Left ventricle myocardium superior (tissue), 1 donor: ENCODE measurements at regions not wholly inside any gene's neighbourhood (a gene's known extent, or its start where the extent isn't known, plus 50 kb on each side); places are given as distances from the start of the nearest gene placed in this dataset.

Experiments
- ATAC-seq: fragments of 200-7000 bp; cut with Tn5 transposase; one replicate; pipeline ENCODE4 v1.9.1; 2020; ENCODE audit warnings: mild to moderate bottlenecking, moderate library complexity
- DNase-seq: peaks from one replicate; pipeline ENCODE4 v3.0.0-alpha.2; 2020
- intact Hi-C: fragments of 100-400 bp; cut with micrococcal nuclease; formaldehyde crosslinking; loops from one replicate; pipeline ENCODE4 v1.11.0; 2022
- donor health status: DM: no; HTN: yes; CAD: no; lungs with severe emphysema.

GRCh38 chr7:33744293-33745075 is 160.9 kb upstream of the BMPER start:
- intact Hi-C loops: loop anchor here (10.0 kb wide), 2 partner anchors 290 to 500 kb away; no protein-coding TSS in a partner anchor
- peak; percentile 36 for ATAC-seq
- DNase-seq: no peak

GRCh38 chr7:33745934-33746333 is 159.4 kb upstream of the BMPER start:
- ATAC-seq (no peak), DNase-seq (no peak)
- intact Hi-C loops: loop anchor here (10.0 kb wide), 2 partner anchors 291 to 501 kb away; no protein-coding TSS in a partner anchor

DNA sequence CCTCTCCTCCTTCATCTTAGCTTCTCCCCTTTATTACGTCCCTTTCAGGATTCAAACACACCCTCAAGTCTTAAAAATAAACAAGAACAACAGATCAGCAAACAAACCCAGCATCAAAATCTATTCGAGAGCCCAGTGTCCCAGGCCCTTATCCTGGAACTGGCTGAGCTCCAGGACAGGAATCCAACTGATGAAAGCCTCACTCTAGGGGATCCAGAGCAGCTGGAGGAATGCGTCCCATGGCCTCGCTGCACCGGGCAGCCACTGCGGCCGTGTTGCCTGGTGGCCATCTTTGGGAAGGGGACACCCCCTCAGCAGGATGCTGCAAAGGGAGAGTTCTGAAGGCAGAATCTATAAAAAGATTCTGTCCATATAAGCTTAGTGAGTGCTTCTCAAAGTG is 156.5 kb upstream of the BMPER start:
- intact Hi-C loops: loop anchor here (10.0 kb wide), 2 partner anchors 294 to 504 kb away; no protein-coding TSS in a partner anchor
- DNase-seq (peak; percentile 48), ATAC-seq (no peak)

DNA sequence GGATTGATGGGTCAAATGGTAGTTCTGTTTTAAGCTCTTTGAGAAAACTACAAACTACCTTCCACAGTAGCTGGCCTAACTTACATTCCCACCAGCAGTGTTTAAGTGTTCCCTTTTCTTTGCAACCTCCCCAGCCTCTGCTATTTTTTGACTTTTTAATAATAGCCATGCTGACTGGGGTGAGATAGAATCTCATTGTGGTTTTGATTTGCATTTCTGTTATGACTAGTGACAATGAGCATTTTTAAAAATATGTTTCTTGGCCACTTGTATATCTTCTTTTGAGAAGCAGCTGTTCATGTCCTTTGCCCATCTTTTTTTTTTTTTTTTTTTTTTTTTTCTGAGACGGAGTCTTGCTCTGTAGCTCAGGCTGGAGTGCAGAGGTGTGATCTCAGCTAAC is 155.2 kb upstream of the BMPER start:
- ATAC-seq: no peak
- no peak for DNase-seq
- intact Hi-C loops: no loop called here

DNA sequence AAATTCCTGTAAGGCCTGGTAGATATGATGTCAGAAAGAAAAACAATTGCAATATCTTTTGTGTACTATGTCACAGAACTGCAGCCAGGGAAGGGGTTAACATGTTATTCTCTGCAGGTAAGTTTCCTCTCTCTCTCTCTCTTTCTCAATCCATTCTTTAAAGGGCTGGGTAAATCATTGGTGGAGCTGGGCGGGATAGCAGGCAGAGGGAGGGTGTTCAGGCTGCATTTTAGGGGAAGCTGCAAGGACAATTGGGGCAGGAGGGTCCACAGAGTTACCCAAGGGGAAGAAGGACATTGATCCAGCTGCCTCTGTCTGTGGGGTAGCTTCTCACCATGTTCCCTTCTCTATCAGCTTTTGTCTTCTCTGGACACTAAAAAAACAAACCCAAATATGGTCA is 153.9 kb upstream of the BMPER start:
- ATAC-seq (no peak), DNase-seq (no peak)
- intact Hi-C loops: no loop called here

GRCh38 chr7:33753881-33754525 is 151.3 kb upstream of the BMPER start:
- intact Hi-C loops: no loop called here
- no peak for DNase-seq
- no peak for ATAC-seq

DNA sequence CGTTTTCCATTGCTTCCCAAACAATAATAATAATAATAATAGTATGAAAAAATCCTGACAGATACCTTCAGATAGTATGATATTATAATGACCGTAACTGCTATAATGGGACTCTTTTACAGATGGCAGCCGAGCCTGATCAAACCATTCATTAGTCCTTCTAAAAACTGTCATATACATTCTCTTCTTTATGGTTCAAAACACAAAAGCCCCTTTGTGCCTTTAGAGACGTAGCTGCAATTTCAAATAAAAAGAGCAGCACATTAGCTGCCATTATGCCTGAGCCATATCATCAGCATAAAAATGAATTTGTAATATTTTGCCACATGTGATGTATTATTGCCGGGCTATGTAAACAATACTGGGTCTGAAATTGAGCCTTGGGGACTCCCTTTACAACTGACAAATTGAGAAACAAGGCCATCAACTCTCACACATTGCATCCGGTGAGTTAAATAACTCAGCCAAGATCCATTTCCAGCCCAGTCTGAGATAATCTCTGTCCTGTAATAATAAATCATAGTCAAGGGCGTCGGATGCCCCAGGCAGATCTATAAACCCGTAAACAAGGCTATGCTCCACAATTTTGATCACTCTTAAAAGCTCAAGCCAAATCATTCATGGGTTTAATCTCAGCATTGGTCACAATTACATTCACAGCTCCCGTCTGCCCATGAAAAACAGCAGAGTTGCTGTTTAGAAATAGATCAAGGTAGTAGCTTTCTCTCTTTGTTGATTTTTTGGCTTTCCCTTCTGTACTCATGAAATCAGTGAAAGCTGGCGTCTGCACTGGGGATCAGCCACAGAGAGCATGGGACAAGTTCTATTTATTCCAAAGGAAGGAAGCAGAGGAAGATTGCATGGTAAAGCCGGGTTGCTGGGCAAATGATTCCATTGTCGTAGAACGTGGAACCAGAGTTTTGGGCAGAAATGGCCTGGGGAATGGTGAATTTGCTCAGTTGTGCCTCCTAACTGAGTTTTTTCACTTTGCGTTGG is 150.1 kb upstream of the BMPER start:
- ATAC-seq: peak; percentile 23
- intact Hi-C loops: no loop called here

DNA sequence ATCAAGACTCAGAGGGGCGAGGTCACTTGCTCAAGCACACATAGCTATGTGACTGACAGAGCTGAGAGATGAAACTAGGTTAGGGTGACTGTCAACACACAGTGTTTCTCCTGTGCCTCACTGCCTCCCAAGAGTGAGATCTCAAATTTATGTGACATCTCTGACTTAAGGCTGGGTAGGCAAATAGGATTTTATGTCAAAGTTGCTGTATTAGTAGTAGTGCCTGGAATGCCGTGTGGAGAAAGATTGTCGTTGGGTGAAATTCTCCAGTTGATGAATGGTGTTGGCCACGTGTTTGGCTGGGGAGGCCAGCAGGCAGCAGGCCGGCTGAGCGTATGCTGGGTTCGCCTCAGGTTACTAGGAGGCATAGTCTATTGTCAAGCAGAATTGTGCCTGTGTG is 148.3 kb upstream of the BMPER start:
- DNase-seq: peak; percentile 38
- intact Hi-C loops: loop anchor here (2.0 kb wide), 1 partner anchor 140 kb away; no protein-coding TSS in a partner anchor

More for the DNA sequence above, 150.1 kb upstream of the BMPER start:
- DNase-seq: no peak

GRCh38 chr7:33757563-33758165 is 147.7 kb upstream of the BMPER start:
- ATAC-seq: no peak
- no peak for DNase-seq
- intact Hi-C loops: loop anchor here (2.0 kb wide), 1 partner anchor 139 kb away; no protein-coding TSS in a partner anchor

More for the DNA sequence above, 148.3 kb upstream of the BMPER start:
- peak; percentile 63 for ATAC-seq

- intact Hi-C loops: no loop called here
- no peak for DNase-seq
- ATAC-seq: no peak
Measured at GRCh38 chr7:33760146-33760545, 145.2 kb upstream of the BMPER start.

DNA sequence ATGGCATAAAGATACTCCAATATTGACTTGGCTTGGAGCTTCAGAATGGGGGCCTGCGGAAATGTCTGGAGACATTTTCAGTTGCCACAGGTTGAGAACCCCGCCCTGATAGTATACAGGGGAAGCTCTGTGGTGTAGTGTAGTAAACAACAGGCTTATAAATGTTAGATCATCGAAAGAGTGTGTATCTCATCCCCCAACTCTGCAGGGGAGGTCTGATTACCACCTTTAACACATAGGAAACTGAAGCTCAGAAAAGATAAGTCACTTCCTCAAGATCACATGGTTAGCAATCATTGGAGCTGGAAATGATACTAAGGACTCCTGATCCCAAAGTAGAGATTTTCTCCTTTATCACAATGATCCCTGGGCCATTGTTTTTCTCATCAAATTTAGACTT is 144.5 kb upstream of the BMPER start:
- no peak for DNase-seq
- ATAC-seq: no peak
- intact Hi-C loops: no loop called here

DNA sequence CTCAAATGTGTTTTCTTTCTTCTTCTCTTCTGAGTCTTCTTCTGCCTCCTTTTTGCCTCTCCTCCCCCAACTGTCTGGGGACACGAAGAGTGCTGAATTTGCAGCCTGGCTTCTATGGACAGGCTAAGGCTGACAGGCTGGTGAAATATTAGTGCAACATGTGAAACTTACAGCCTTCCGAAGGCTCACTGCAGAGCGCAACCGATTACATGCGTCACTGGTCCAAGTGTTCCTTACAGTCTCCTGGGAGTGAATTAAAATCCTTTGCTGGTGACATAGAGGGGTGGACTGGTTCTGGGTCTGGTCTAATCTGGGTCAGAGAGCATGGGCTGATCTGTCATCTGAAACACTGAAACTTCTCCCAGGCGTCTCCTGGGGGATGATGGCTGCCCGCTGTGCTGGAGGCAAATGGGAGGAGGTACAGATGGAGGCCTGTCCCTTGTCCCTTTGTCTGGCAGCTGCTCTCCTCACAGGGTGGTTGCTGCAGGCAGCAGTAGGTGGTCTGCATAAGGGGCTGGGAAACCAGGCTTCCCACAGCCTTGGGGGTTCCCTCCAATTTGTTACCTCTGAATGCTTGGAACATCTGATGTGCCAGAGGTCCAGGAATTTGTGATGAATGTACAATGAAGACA is 143.8 kb upstream of the BMPER start:
- intact Hi-C loops: no loop called here
- DNase-seq (no peak), ATAC-seq (peak; percentile 49)

GRCh38 chr7:33762151-33762910 is 143.0 kb upstream of the BMPER start:
- intact Hi-C loops: no loop called here
- ATAC-seq (no peak), DNase-seq (no peak)

DNA sequence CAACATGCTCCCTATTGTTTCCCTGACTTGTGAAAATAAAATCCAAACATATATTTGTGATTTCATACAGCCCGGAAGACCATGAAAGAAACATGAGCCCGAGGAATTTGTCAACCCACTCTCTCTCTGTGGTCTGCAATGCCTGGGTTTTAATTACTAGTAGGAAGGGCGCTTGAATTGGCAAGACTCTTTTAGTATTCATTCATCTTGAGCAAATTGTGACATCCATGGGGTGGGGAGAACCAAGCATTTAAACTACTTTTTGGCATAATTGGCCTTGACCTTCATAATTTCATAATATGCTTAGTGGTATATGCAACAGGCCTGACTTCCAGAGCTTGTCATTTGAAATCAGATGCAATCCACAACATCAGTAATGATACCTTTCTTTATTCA is 142.4 kb upstream of the BMPER start:
- ATAC-seq: no peak
- no peak for DNase-seq
- intact Hi-C loops: no loop called here

GRCh38 chr7:33764752-33765451 is 140.4 kb upstream of the BMPER start:
- intact Hi-C loops: no loop called here
- ATAC-seq: peak; percentile 31
- DNase-seq: no peak

- intact Hi-C loops: no loop called here
- no peak for ATAC-seq
Measured at GRCh38 chr7:33766405-33766804, 138.9 kb upstream of the BMPER start.

DNA sequence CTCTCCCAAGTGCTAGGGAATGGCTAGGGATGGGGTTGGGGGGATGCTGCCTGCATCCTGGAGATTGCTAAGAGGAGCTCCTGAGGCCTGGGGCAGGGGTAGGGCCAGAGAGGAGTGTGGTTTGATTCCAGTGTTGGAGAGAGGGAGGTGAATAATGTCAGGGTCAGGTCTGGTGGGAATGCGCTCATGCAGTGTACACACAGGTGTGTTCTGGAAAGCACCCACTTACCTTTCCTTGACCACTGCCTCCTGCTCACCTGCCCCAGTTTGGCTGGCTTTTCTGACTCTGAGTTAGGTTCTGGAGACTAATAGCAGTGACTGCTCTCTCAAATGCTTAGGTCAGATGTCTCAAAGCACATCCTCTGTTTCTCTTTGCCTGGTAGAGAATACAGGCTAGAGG is 135.4 kb upstream of the BMPER start:
- no peak for DNase-seq
- intact Hi-C loops: no loop called here
- no peak for ATAC-seq

More at GRCh38 chr7:33766405-33766804, 138.9 kb upstream of the BMPER start:
- no peak for DNase-seq
